ENCODE measurements at regions not wholly inside any gene's neighbourhood (a gene's known extent, or its start where the extent isn't known, plus 50 kb on each side); places are given as distances from the start of the nearest gene placed in this dataset.

DNA sequence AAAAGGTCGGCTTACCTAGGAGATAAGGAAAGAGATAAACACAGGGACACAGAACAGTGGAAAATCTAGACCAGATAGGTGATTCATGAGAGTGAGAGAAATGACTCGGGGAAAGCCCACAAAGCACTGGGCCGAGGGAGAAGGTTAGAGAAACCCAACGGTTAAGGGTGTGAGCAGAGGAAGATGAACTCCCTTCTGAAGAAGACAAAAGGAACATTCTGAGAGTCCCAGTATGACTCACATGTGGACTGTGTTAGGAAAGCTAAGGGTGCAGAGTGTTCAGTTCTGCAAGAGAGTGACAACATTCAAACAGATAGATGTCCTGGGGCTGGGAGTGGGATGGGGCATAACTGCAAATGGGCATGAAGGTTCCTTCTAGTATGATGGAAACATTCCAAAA is 83.0 kb downstream of the CNTN3 start:
- Histone ChIP-seq H2BK120ac (ENCODE audit: low read depth, low read length, poor library complexity, severe bottlenecking) (no peak overlapping the region), H3K18ac (ENCODE audit: insufficient read length, low read depth, low read length) (no peak overlapping the region), H3K4ac (ENCODE audit: low read depth, low read length) (no peak overlapping the region), H2BK20ac (ENCODE audit: low read depth, low read length, poor library complexity, severe bottlenecking) (no peak overlapping the region), H2BK5ac (ENCODE audit: insufficient read length, low read length) (no peak overlapping the region), H3K9ac (ENCODE audit: extremely low read depth, insufficient read length, low read length) (no peak overlapping the region), H4K5ac (ENCODE audit: insufficient read length, low read depth, low read length) (no peak overlapping the region), H2AFZ (ENCODE audit: low read length) (no peak overlapping the region), H3K79me2 (ENCODE audit: insufficient read depth, low read length) (no peaks in the 10 kb centered on the region), H3K4me1 (ENCODE audit: insufficient read depth, low read length) (no peaks in the 10 kb centered on the region), H4K20me1 (ENCODE audit: control insufficient read depth, insufficient read depth, insufficient read length) (no peaks in the 10 kb centered on the region), H2BK15ac (ENCODE audit: low read depth, low read length) (no peak overlapping the region), H3K14ac (ENCODE audit: insufficient read depth, low read length) (no peak overlapping the region), H4K91ac (ENCODE audit: insufficient read length, low read depth, low read length) (no peak overlapping the region), H3K9me3 (ENCODE audit: control insufficient read depth, low read depth, low read length) (no peaks in the 10 kb centered on the region), H3T11ph (ENCODE audit: low read length) (no peak overlapping the region), H3K23ac (ENCODE audit: insufficient read length, low read depth, low read length) (no peak overlapping the region), H2BK12ac (ENCODE audit: insufficient read length, low read depth, low read length) (no peak overlapping the region), H3K27me3 (ENCODE audit: insufficient read depth, low read length) (no peaks in the 10 kb centered on the region), H4K8ac (replicated peaks; ENCODE audit: insufficient read length, low read depth, low read length) (no peak overlapping the region), H3K56ac (ENCODE audit: insufficient read length, low read depth, low read length) (no peak overlapping the region), H2AK5ac (ENCODE audit: insufficient read length, low read length) (no peak overlapping the region), H3K23me2 (ENCODE audit: insufficient read length, low read depth, low read length, poor library complexity, severe bottlenecking) (no peaks in the 10 kb centered on the region), H3K27ac (ENCODE audit: insufficient read length, low read depth, low read length) (no peak overlapping the region), H3K4me2 (ENCODE audit: insufficient read depth, insufficient read length, low read length) (no peak overlapping the region), H3K79me1 (ENCODE audit: insufficient read depth, low read depth, low read length, poor library complexity, severe bottlenecking) (no peaks in the 10 kb centered on the region)
- Mint-ChIP-seq H3K27me3 (ENCODE audit: low read depth) (peaks cover 2% of the 10 kb centered on the region; the same call in 1 of the 2 replicates), H3K4me1 (0 out of 4 replicates have a peak, but pooled peaks cover 0 to 2% of the 10 kb centered on the region in 2 experiments), H3K9me3 (0 out of 5 replicates have a peak, but pooled peaks cover 0 to 2% of the 10 kb centered on the region in 2 experiments), H3K36me3 (ENCODE audit: insufficient read depth in 1 of 3, low read depth in 3 of 3) (no peaks in the 10 kb centered on the region), H3K4me3 (no peak overlapping the region), H3K27ac (no peak overlapping the region; a peak in 1 of 7 replicates)
- no peak for DNase-seq
- no CpG with 5 or more reads among the region's 4 CpGs for WGBS (ENCODE audit: extremely low coverage, insufficient read length, low lambda C conversion rate)
- TF ChIP-seq, protein P1, sequence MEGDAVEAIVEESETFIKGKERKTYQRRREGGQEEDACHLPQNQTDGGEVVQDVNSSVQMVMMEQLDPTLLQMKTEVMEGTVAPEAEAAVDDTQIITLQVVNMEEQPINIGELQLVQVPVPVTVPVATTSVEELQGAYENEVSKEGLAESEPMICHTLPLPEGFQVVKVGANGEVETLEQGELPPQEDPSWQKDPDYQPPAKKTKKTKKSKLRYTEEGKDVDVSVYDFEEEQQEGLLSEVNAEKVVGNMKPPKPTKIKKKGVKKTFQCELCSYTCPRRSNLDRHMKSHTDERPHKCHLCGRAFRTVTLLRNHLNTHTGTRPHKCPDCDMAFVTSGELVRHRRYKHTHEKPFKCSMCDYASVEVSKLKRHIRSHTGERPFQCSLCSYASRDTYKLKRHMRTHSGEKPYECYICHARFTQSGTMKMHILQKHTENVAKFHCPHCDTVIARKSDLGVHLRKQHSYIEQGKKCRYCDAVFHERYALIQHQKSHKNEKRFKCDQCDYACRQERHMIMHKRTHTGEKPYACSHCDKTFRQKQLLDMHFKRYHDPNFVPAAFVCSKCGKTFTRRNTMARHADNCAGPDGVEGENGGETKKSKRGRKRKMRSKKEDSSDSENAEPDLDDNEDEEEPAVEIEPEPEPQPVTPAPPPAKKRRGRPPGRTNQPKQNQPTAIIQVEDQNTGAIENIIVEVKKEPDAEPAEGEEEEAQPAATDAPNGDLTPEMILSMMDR (conservative IDR thresholded peaks at IDR 0.05): no peak

Measured in H9 (cell line).